Glomerular visceral epithelial cell (primary cell): ENCODE measurements at regions not wholly inside any gene's neighbourhood (a gene's known extent, or its start where the extent isn't known, plus 50 kb on each side); places are given as distances from the start of the nearest gene placed in this dataset.

Experiments
- DNase-seq: peaks from one replicate; pipeline ENCODE4 v3.0.0-alpha.2; 2016; ENCODE audit errors: extremely low spot score

DNA sequence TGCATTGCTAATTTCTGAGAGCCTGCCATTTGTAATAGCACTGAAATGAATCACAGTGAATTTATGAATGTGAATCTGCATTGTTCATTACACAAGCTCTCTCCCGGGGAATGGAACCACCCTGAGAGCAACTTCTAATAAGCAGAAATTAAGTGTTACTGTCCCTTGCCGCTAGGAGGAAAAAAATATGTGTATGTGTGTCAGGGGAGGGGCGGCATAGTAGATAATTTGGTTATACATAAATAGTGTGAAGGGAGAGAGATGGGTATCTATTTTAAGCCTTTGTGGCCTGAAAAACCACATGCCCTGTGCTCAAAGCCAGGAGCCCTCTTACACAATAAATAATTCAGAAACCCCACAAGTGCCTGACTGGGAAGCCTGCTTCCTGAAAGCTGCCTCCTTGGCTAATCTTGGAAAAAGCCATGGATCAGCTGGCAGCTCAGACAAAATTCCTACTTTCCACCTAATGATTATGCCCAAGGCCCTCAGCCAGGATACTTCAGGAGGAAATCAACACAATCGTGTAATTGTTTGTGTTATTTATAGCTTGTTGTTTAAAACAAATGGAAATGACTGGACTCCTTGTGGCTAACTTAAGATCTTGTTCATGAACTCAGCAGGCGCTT lies 366.2 kb upstream of the KITLG start:
- peak; percentile 61 for DNase-seq

DNA sequence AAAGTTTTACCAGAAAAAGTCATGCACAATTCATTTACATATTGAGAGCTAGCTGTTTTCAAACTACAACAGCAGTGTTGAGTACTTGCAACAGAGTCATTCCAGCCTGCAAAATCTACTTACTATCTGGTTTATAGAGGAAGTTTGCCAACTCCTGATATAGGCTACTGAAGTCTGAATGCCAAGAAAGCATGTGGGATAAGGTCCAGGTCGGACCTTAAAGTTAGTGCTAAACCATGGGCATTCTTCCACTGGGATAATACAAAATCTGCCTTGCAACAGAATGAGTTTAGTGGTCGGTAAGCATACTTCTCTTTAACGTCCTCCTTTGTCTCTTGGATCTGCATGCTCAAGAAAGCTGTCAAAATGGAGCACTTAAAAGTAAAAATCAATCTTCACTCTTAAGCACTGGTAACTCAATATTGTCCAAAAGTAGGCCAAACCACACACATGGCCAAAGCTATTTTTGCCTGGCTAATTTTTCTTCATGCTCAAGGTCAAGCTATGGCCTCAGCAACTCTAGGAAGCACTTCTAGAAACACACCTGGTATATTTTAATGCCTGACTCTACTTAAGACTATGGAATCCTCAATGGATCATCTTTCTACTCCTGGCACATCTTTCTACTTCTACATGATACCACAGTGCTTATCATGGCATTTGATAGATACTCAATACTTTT lies 364.9 kb upstream of the KITLG start:
- no peak for DNase-seq

DNA sequence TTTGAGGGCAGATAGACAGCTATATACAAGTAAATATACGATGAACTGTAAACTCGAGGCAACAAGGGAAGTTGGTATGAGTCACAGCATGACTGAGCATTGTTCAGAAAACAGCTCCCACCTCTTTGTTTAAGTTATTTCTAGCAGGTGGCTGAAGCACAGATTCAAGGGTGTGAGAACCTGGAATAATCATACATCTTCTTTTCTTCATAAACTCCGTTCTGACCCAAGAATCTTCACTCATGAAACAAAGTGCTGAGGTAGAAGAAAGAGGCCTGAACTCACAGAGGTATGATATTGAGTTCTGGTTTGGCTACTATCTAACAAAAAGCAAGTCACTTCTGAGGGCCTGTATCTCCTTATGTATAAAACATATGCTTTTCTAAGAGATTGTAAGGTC lies 364.1 kb upstream of the KITLG start:
- peak; percentile 34 for DNase-seq

DNA sequence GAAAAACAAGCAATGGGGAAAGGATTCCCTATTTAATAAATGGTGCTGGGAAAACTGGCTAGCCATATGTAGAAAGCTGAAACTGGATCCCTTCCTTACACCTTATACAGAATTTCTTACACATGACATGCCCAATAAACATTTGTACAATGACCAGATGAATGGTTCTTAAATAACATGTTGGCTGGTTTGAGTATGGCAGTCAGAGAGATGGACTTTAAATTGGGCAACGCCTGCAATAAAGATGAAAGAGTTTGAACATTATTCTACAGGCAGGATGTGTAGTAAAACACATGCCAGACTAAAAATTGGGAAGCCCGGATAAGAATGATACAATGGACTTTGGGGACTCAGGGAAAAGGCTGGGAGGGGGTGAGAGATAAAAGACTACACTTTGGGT lies 360.6 kb upstream of the KITLG start:
- no peak for DNase-seq

DNA sequence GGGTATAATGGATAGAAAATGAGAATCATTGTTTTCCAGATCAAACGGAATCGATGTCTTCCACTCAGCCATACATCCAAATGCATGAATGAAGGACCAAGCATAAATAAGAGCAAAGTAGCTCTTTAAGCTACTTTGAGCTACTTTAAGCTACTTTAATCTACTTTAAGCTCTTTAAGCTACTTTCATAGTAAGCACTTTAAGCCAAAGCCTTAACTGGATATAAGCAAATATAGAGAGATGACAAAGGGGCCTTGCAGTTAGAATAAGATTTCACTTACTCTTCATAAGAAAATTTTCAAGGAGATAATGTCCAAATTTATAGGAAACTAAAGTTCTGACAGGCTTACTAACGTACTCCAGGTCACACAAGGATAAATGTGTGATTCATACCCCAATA lies 355.6 kb upstream of the KITLG start:
- no peak for DNase-seq

DNA sequence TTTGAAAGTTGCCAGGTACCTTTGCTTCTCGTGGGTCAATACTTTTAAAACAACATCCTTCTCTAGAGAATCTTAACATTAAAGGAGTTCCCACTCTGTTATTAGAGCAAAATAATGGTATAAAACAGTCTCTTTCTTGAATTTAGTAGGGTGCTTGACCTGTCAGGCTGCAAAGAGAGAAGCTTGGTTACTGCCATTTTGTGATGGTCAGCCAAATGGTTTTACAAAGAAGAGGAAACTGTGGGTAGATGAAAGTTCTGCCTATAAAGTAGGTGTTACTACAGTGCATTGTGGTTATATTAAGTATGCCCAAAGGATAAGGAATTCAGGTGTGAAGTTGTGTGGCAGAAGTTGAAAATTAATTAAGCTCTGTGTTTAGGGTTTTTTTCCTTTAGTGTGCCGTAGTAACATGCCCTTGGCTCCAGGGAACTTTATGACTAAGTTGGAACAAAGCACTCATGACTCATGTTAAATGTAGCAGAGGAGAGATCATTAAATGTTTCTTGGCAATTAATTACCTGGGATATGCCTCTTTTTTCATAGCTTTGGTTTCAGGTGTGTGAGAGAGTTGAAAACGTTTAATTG lies 354.0 kb upstream of the KITLG start:
- DNase-seq: peak; percentile 78

DNA sequence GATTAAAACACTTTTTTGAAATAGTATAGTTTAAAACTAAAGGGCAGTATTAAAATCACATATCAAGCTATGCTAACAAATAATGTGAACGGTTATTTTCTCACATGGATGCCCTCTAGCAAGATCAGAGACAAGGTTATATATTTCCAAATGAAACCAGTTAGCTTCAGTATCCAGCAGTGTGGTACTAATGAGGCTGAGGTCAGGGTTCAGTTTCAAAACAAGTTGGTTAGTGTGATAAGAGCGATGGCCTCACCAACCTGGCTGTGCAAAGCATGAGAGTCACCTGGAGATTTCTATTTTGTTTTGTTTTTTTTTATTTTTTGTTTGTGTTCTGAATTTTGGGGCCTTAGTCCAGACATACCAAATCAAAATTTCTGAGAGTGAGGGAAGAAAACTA lies 352.2 kb upstream of the KITLG start:
- DNase-seq: no peak

DNA sequence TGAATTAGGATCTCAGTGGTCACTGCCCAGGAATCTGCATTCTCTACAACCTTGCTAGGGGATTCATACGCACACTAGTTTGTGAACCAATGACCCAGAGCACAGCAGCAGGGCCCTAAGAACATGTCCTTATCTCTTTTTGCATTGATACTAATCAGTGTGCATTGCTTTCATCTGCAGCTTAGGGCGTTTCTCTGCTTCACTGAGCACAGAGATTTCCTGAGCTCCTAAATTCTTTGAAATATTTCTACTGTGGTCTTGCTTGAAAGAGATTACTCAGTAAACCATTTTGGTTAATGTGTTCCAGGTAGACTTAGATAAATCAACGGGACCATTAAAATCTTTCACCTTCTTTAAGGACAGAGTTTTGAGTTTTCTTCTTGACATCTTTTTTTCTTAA lies 351.3 kb upstream of the KITLG start:
- peak; percentile 67 for DNase-seq

DNA sequence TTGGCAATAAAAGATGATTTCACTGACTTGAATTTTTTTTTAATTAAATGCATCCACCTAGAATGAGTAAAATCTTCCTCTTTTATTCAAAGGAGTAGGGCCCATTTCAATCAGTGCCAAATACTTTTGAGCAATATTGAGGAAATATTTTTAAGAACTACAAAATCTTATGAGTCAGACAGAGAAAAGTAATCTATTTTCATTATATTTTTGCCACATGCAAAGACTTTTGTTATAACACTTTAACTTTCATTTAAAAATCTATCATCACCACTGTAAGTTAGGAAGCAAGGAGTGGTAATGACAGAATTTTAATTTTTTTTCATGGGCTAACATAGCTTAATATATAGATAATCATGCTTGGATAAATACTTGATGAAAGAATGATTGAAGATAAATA lies 345.2 kb upstream of the KITLG start:
- DNase-seq: no peak

DNA sequence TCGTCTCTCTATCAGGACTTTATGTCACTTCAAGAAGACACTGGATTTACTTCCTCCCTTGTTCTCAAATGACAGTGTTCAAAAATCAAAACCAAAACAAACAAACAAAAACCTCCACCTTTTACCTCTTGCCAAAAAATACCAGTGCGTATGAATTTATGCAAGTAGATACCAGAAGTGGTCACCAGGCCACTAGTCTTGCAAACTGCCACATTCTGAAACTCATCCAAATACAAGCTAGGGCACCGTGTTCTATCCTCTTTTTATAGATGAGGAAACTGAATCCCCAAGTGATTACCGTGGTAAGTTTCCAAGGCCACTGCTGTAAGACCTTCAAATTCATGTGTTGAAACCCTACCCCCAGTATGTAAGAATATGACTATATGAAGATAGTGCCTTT lies 343.9 kb upstream of the KITLG start:
- DNase-seq: no peak

DNA sequence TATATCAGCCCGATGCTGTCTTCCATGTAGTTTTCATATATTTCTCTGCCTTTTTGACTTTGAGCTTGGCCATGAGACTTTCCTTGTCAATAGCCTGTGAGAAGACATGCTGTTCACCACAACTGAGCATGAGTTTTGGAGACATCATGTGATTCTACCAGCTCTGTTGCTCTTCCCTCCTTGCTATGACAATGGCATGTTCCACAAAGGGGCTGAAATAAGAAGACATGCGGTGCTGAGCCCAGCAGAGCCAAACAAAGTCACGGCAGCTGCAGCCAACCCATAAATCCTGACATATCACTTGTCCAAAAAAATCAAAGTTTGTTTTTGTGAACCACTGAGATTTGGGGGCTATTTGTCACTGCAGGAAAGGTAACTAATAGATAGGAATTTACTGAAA lies 343.4 kb upstream of the KITLG start:
- no peak for DNase-seq

DNA sequence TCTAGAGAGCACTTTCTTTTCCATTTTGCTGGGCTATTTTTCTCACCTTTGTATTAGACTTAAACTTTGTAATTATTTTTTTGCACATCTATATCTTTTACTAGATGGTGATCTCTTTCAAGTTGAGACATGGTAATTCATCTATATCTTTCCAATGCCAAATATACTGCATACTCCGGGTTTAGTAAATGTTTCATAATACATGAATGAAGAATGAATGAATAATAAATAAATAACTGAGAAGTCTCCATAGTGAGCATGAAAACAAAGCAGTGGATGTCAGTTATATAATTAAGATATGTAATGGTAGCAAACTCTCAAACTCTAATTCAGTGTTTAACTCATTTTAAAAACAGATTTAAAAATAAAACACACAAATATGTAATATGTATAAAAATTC lies 342.5 kb upstream of the KITLG start:
- no peak for DNase-seq

DNA sequence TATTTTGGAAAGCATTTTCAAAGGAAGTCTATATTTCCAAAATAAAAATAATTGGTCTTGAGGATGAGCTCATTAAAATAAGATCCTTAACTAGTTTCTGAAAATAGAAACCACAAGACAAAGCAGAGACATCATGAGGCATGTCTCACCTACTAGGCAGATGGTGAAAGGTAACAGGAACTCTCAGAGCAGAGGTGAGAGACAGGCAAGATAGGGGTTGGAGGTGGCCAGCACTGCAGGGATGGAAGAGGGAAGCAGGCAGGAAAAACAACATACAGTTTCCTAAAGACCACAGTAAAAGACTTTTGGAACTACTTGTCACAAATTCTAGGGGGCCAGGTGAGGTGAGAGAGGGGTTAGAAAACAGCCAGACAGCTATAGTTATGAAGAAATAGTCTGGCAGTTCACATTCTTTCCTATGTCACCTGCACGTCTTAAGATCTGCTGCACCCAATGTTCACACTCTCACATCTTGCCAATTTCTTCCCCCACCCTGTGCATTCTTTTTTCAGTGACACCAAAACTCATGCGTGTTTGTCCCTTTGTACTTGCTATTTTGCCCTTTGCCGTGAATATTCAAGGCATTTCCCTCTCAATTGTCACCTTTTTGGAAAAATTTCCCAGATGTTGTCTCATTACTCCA lies 341.7 kb upstream of the KITLG start:
- no peak for DNase-seq

DNA sequence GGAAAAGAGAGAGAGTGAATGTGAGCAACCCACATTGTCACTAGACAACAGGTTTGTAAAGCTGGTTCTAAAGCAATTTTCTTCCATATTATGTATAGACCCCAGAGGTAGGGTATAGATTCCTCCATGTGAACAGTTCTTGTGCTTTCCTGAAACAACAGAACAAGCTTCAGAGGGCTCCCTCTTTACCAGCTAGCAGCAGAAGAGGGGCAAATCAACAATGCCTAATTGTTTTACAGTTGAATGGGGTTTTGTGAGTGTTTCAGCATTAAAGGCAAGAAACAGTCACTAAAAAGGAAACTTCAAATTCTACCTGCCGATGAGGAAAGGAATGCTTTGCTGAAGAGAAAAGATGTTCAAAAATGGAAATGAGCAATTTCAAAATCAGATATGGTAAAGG lies 341.2 kb upstream of the KITLG start:
- DNase-seq: no peak

DNA sequence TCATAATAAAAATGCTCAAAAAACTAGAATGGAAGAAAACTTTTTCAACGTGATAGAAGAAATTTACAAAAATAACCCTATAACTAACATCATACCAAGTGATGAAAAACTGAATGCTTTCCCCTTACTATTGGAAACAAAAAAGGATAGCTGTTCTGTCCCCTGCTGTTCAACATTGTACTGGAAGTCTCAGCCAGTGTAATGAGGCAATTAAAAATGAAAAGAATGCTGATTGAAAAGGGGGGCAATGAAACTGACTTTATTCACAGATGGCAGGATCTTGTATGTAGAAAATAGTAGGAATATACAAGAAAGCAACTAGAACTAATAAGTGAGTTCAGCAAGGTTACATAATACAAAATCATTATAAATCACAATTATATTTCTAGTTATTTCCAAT lies 337.9 kb upstream of the KITLG start:
- no peak for DNase-seq

DNA sequence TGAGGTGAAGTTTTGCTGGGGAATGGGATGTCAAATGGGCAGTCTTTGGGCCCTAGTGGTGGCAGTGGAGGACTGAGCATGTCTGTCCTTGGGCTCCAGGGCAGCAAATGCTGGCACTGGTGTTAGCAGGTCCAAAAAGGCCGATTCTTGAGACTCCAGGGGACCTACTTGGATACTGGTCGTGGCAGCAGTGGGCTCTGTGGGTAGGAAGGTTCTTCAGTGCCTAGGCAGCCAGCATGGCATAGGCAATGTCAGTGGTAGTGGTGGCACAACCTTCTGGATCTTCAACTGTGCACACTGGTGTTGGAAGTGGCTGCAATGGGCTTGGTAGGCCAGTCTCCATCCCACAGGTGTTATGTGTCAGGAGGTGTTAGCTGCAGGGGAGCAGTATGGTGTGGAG lies 334.7 kb upstream of the KITLG start:
- DNase-seq: no peak

DNA sequence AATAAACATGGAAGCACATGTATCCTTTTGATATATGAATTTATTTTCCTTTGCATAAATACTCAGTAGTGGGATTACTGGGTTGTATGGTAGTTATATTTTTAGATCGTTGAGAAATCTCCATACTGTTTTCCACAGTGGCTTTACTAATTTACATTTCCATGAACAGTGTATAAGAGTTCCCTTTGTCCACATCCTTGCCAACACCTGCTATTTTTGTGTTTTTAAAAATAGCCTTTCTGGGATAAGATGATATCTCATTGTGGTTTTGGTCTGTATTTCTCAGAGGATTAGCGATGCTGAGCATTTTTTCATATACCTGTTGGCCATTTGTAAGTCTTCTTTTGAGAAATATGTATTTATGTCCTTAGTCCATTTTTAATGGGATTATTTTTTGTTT lies 329.2 kb upstream of the KITLG start:
- DNase-seq: no peak

DNA sequence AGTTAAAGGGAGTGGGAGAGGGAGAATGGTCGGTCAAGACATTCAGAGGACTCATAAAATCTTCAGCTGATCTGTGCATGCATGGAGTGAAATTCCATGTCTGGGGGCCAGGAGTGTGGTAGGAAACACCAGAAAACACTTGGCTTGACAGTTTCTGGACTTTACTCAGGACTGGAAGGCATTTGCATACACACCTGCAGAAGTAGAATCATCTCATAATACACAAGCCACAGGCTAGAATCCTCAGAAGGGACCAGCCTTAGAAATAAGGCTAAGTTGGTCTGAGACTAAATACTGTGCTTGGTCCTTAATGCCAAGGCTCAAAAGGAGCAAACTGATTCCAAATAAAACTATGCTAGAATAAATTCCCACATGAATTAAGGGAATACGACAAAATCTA lies 328.1 kb upstream of the KITLG start:
- no peak for DNase-seq

DNA sequence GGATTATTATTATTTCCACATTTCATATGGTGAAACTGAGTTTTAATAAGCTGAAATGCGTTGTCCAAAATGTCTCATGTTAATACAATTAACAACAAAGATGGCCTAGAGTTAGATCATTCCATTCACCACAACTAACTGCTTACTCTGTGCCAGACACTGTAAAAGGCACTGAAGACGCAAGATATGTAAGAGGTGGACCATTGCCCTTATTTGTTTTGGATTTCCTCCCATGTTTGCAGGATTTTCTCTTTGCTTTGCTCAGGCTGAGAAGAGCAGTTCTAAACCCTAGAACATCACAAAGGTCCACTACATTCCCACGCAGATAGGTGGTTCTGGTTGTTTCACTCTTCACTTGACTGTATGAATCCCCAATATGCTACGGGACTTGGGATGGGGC lies 324.4 kb upstream of the KITLG start:
- no peak for DNase-seq

DNA sequence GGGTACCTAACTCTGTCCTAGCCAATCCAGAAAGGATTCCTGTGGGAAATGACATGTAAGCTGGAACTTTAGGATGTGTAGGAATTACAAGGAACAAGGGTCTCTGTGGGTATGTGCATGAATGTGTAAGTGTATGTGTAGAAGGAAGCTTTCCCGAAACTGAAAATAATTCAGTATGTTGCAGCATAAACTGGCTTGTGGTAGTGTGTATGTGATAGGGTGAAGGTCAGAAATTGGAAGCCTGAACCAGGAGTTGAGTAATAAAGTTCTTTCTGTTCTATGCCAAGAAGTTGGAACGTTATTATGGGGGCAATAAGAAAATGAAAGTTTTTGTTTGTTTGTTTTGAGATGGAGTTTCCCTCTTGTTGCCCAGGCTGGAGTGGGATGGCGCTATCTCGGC lies 323.1 kb upstream of the KITLG start:
- no peak for DNase-seq

DNA sequence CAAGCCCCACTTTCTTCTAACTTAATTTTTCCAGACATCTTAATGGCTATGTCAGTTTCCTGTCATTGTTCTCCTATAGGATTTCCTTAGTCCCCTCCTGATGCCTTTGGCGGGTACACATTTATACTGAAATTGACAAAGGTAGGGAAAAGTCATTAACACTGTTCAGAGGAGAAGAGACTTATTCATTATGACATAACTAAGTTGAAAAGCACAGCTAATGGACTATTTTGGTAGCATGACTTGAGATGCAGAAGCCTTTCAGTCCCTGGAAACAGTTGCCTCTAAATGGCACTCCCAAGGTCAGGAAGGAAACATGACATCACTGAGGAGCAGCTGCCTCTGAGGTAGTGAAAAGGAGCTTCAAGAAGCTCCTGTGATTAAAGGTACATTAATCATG lies 317.5 kb upstream of the KITLG start:
- no peak for DNase-seq

DNA sequence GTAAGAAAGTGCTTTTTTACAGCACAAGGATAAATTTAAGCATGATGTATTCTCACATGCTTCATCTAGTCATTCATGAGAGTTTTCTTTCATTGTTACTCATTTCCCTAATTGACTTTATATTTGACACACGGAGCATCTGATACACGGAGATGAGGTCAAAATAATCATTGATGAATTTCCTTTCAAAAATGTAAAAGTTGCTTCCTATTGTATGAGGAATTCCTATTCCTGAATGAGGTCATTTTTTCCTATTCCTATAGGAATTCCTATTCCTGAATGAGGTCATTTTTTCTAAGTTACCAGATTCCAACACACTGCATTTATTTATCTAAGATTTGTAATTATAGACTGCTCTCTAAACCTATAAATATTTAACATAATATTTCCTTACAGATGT lies 316.7 kb upstream of the KITLG start:
- no peak for DNase-seq

DNA sequence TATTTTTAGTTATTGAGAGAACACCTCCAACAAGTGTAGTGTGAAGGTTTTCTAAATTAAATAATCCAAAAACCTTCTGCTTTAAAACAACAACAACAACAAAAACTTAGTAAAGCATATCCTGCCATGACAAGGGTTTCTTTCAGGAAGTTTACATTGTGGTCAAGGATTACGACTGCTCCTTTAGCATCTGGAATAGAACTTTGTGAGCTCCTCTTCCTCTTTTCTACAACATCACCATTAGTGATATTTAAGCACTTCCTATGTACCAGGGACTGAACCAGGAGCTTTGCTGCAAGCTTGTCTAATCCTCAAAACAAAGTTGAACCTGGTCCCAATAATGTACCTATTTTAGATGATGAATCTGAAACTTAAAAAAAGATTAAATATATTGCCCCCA lies 315.4 kb upstream of the KITLG start:
- no peak for DNase-seq
